Parathyroid adenoma (tissue), 2 donors: ENCODE measurements at regions not wholly inside any gene's neighbourhood (a gene's known extent, or its start where the extent isn't known, plus 50 kb on each side); places are given as distances from the start of the nearest gene placed in this dataset.

ENCODE experiments used
- H2AFZ ChIP-seq: fragments of 300-600 bp; sonication (generic); one replicate; pipeline ENCODE4 v1.7.0; 2017; ENCODE audit warnings: antibody characterized with exemption, mild to moderate bottlenecking
- H3K27ac ChIP-seq: fragments of 300-600 bp; sonication (generic); one replicate; pipeline ENCODE4 v1.7.0; 2017
- H3K27me3 ChIP-seq: fragments of 300-600 bp; sonication (generic); one replicate; pipeline ENCODE4 v1.7.0; 2017; ENCODE audit warnings: low read length; ENCODE audit not compliant: control insufficient read depth, insufficient read depth
- H3K36me3 ChIP-seq: fragments of 300-600 bp; sonication (generic); one replicate; pipeline ENCODE4 v1.7.0; 2017; ENCODE audit warnings: low read length; ENCODE audit not compliant: control insufficient read depth, insufficient read depth
- H3K4me1 ChIP-seq: fragments of 300-600 bp; sonication (generic); one replicate; pipeline ENCODE4 v1.7.0; 2017; ENCODE audit warnings: control low read depth
- H3K4me2 ChIP-seq: fragments of 300-600 bp; sonication (generic); one replicate; pipeline ENCODE4 v1.7.0; 2017; ENCODE audit warnings: low read length
- H3K4me3 ChIP-seq: fragments of 300-600 bp; sonication (generic); one replicate; pipeline ENCODE4 v1.7.0; 2017; ENCODE audit warnings: low read depth, low read length
- H3K79me2 ChIP-seq: fragments of 300-600 bp; sonication (generic); one replicate; pipeline ENCODE4 v1.7.0; 2017; ENCODE audit warnings: control low read depth
- H3K9ac ChIP-seq: fragments of 300-600 bp; sonication (generic); one replicate; pipeline ENCODE4 v1.7.0; 2017; ENCODE audit warnings: mild to moderate bottlenecking
- H3K9me3 ChIP-seq: fragments of 300-600 bp; sonication (generic); one replicate; pipeline ENCODE4 v1.7.0; 2017; ENCODE audit warnings: low read length; ENCODE audit not compliant: control insufficient read depth
- CTCF ChIP-seq: fragments of 300-600 bp; sonication (generic); IDR thresholded peaks from one replicate; pipeline ENCODE4 v1.7.0; 2017; ENCODE audit warnings: antibody characterized with exemption, mild to moderate bottlenecking
- donor health status: primary hyperparathyroidism.

GRCh38 chr17:79509490-79509889 lies 101.4 kb downstream of the RBFOX3 start:
- no peak overlapping the region for H3K4me3 ChIP-seq
- H3K9ac ChIP-seq: no peak overlapping the region
- no peaks in the 10 kb centered on the region for H3K36me3 ChIP-seq
- no peak overlapping the region for H3K4me2 ChIP-seq
- H3K27me3 ChIP-seq: no peaks in the 10 kb centered on the region
- H3K79me2 ChIP-seq: no peaks in the 10 kb centered on the region
- H2AFZ ChIP-seq: no peak overlapping the region
- H3K9me3 ChIP-seq: no peaks in the 10 kb centered on the region
- no peak overlapping the region for H3K27ac ChIP-seq
- no peaks in the 10 kb centered on the region for H3K4me1 ChIP-seq
- no peak for TF ChIP-seq CTCF

GRCh38 chr17:79509008-79509407 lies 101.8 kb downstream of the RBFOX3 start:
- H3K9ac ChIP-seq: no peak overlapping the region
- H3K27me3 ChIP-seq: no peaks in the 10 kb centered on the region
- H3K4me3 ChIP-seq: no peak overlapping the region
- H3K4me2 ChIP-seq: no peak overlapping the region
- no peak for TF ChIP-seq CTCF
- H3K79me2 ChIP-seq: no peaks in the 10 kb centered on the region
- no peak overlapping the region for H2AFZ ChIP-seq
- no peak overlapping the region for H3K27ac ChIP-seq
- no peaks in the 10 kb centered on the region for H3K4me1 ChIP-seq
- H3K9me3 ChIP-seq: no peaks in the 10 kb centered on the region
- no peaks in the 10 kb centered on the region for H3K36me3 ChIP-seq

GRCh38 chr17:79508291-79508716 lies 102.5 kb downstream of the RBFOX3 start:
- TF ChIP-seq CTCF: no peak

GRCh38 chr17:79506955-79507354 lies 103.9 kb downstream of the RBFOX3 start:
- Histone ChIP-seq H3K4me2 (no peak overlapping the region), H3K9me3 (no peaks in the 10 kb centered on the region), H3K9ac (no peak overlapping the region), H3K36me3 (no peaks in the 10 kb centered on the region), H3K27me3 (no peaks in the 10 kb centered on the region), H3K4me3 (no peak overlapping the region), H3K27ac (no peak overlapping the region), H3K79me2 (no peaks in the 10 kb centered on the region), H2AFZ (no peak overlapping the region), H3K4me1 (no peaks in the 10 kb centered on the region)
- no peak for TF ChIP-seq CTCF

More at GRCh38 chr17:79508291-79508716, 102.5 kb downstream of the RBFOX3 start:
- H3K27me3 ChIP-seq: no peaks in the 10 kb centered on the region
- no peak overlapping the region for H2AFZ ChIP-seq
- no peak overlapping the region for H3K9ac ChIP-seq
- no peak overlapping the region for H3K27ac ChIP-seq
- no peaks in the 10 kb centered on the region for H3K9me3 ChIP-seq
- no peak overlapping the region for H3K4me3 ChIP-seq
- no peaks in the 10 kb centered on the region for H3K4me1 ChIP-seq
- no peaks in the 10 kb centered on the region for H3K79me2 ChIP-seq
- H3K36me3 ChIP-seq: no peaks in the 10 kb centered on the region
- H3K4me2 ChIP-seq: no peak overlapping the region

- Histone ChIP-seq H3K36me3 (no peaks in the 10 kb centered on the region), H2AFZ (no peak overlapping the region), H3K27me3 (no peaks in the 10 kb centered on the region), H3K4me3 (no peak overlapping the region), H3K4me1 (no peaks in the 10 kb centered on the region), H3K9ac (no peak overlapping the region), H3K79me2 (no peaks in the 10 kb centered on the region), H3K27ac (no peak overlapping the region), H3K9me3 (no peaks in the 10 kb centered on the region), H3K4me2 (no peak overlapping the region)
- TF ChIP-seq CTCF: no peak
Measured at GRCh38 chr17:79506150-79506870, 104.5 kb downstream of the RBFOX3 start.
